GM21360 (cell line): ENCODE measurements at regions not wholly inside any gene's neighbourhood (a gene's known extent, or its start where the extent isn't known, plus 50 kb on each side); places are given as distances from the start of the nearest gene placed in this dataset.

ENCODE experiments used
- ATAC-seq: cut with Tn5 transposase; IDR thresholded peaks from one replicate; pipeline ENCODE4 v1.9.1; 2021; ENCODE audit warnings: mild to moderate bottlenecking, moderate library complexity; ENCODE audit not compliant: unreplicated experiment

- no peak for ATAC-seq
Observed at GRCh38 chr1:4033713-4034112, 133.6 kb upstream of the C1orf174 start.

- ATAC-seq: no peak
Observed at GRCh38 chr1:4034318-4034887, 134.3 kb upstream of the C1orf174 start.

- ATAC-seq: no peak
Observed at GRCh38 chr1:4044967-4045366, 144.9 kb upstream of the C1orf174 start.

- ATAC-seq: no peak
Observed at GRCh38 chr1:4045397-4046010, 145.4 kb upstream of the C1orf174 start.

GRCh38 chr1:4046836-4047461, 146.9 kb upstream of the C1orf174 start:
- ATAC-seq: no peak

- ATAC-seq: no peak
Observed at GRCh38 chr1:4047666-4048065, 147.6 kb upstream of the C1orf174 start.

- ATAC-seq: no peak
Observed at GRCh38 chr1:4048076-4048475, 148.0 kb upstream of the C1orf174 start.

- no peak for ATAC-seq
Observed at GRCh38 chr1:4048921-4049320, 148.8 kb upstream of the C1orf174 start.

GRCh38 chr1:4050998-4051397, 150.9 kb upstream of the C1orf174 start:
- no peak for ATAC-seq

GRCh38 chr1:4052657-4053056, 152.6 kb upstream of the C1orf174 start:
- ATAC-seq: no peak

- no peak for ATAC-seq
Observed at GRCh38 chr1:4053160-4053748, 153.2 kb upstream of the C1orf174 start.

GRCh38 chr1:4053774-4054173, 153.7 kb upstream of the C1orf174 start:
- ATAC-seq: no peak

GRCh38 chr1:4055294-4055967, 155.4 kb upstream of the C1orf174 start:
- ATAC-seq: no peak

- no peak for ATAC-seq
Observed at GRCh38 chr1:4056422-4056821, 156.3 kb upstream of the C1orf174 start.

GRCh38 chr1:4056989-4057388, 156.9 kb upstream of the C1orf174 start:
- no peak for ATAC-seq

GRCh38 chr1:4057603-4058002, 157.5 kb upstream of the C1orf174 start:
- ATAC-seq: no peak

GRCh38 chr1:4058122-4058521, 158.1 kb upstream of the C1orf174 start:
- no peak for ATAC-seq

GRCh38 chr1:4058706-4059105, 158.6 kb upstream of the C1orf174 start:
- ATAC-seq: no peak

- no peak for ATAC-seq
Observed at GRCh38 chr1:4059270-4059669, 159.2 kb upstream of the C1orf174 start.

- no peak for ATAC-seq
Observed at GRCh38 chr1:4060850-4061249, 160.8 kb upstream of the C1orf174 start.

GRCh38 chr1:4061521-4062031, 161.5 kb upstream of the C1orf174 start:
- no peak for ATAC-seq
